HL-60 (cell line): ENCODE measurements at regions not wholly inside any gene's neighbourhood (a gene's known extent, or its start where the extent isn't known, plus 50 kb on each side); places are given as distances from the start of the nearest gene placed in this dataset.

Source experiments
- CTCF ChIP-seq: IDR thresholded peaks from one replicate; pipeline ENCODE4 v1.5.1; 2011; ENCODE audit warnings: low read length, control low read depth, inconsistent platforms; ENCODE audit not compliant: insufficient read depth
- GABPA ChIP-seq: IDR thresholded peaks from 2 replicates; pipeline ENCODE4 v1.6.1; 2012; ENCODE audit warnings: low read depth
- POLR2AphosphoS5 ChIP-seq: IDR thresholded peaks from 2 replicates; pipeline ENCODE4 v1.6.1; 2012; ENCODE audit warnings: low read depth
- REST ChIP-seq: IDR thresholded peaks from 2 replicates; pipeline ENCODE4 v1.6.1; 2012; ENCODE audit warnings: low read depth; ENCODE audit not compliant: insufficient replicate concordance

- TF ChIP-seq POLR2AphosphoS5 (no peak), CTCF (no peak), GABPA (no peak), REST (no peak)
Observed at GRCh38 chr13:31952641-31953380, 78.8 kb upstream of the FRY start.
